Keratinocyte (primary cell): ENCODE measurements at regions not wholly inside any gene's neighbourhood (a gene's known extent, or its start where the extent isn't known, plus 50 kb on each side); places are given as distances from the start of the nearest gene placed in this dataset.

ENCODE experiments used
- DNase-seq: peaks from one replicate; pipeline ENCODE4 v3.0.0-alpha.2; 2011; ENCODE audit warnings: low read depth, missing footprints, low spot score
- FAIRE-seq: peaks from 2 replicates; lab custom pipeline; 2011; peaks lifted over from hg19 to GRCh38; lab: Jason Lieb, UNC
- H2AFZ ChIP-seq: 2 replicates; pipeline ENCODE4 v1.6.0; 2012; ENCODE audit warnings: low read length, control low read depth, inconsistent platforms; ENCODE audit not compliant: control insufficient read depth
- H3K27ac ChIP-seq: 2 replicates; pipeline ENCODE4 v1.5.1; 2011; ENCODE audit warnings: low read length; ENCODE audit not compliant: control insufficient read depth, insufficient read depth
- H3K27me3 ChIP-seq: 3 replicates; pipeline ENCODE4 v1.6.0; 2011; ENCODE audit warnings: low read length; ENCODE audit not compliant: control insufficient read depth, insufficient read depth; ENCODE audit errors: extremely low read depth
- H3K36me3 ChIP-seq, 2 experiments: 2 replicates in 1 of 2; 3 replicates in 1 of 2; pipeline ENCODE4 v1.5.1; 2011; ENCODE audit warnings: low read length in 2 of 2, mild to moderate bottlenecking in 1 of 2; ENCODE audit not compliant: control insufficient read depth in 2 of 2, insufficient read depth in 2 of 2; ENCODE audit errors: extremely low read depth in 1 of 2
- H3K4me1 ChIP-seq: 3 replicates; pipeline ENCODE4 v1.5.1; 2011; ENCODE audit warnings: low read length; ENCODE audit not compliant: control insufficient read depth, insufficient read depth; ENCODE audit errors: extremely low read depth
- H3K4me2 ChIP-seq: 3 replicates; pipeline ENCODE4 v1.6.0; 2011; ENCODE audit warnings: low read depth, low read length; ENCODE audit not compliant: control insufficient read depth, insufficient read depth; ENCODE audit errors: extremely low read depth
- H3K4me3 ChIP-seq, 3 experiments: fragments of 200-600 bp in 1 of 3; sonication (generic) in 1 of 3; 2 replicates in 2 of 3; 3 replicates in 1 of 3; pipeline ENCODE4 v1.5.1; 2011 to 2016; ENCODE audit warnings: low read length in 3 of 3, mild to moderate bottlenecking in 3 of 3, control low read depth in 2 of 3, inconsistent platforms in 1 of 3, low read depth in 1 of 3, mixed read lengths in 1 of 3, mixed run types in 1 of 3, moderate library complexity in 1 of 3; ENCODE audit not compliant: control insufficient read depth in 2 of 3, insufficient read depth in 2 of 3; ENCODE audit errors: extremely low read depth in 1 of 3
- H3K79me2 ChIP-seq: 2 replicates; pipeline ENCODE4 v1.6.0; 2012; ENCODE audit warnings: low read length; ENCODE audit not compliant: control insufficient read depth, insufficient read depth
- H3K9ac ChIP-seq: 3 replicates; pipeline ENCODE4 v1.6.0; 2011; ENCODE audit warnings: low read length; ENCODE audit not compliant: control insufficient read depth, insufficient read depth; ENCODE audit errors: extremely low read depth
- H3K9me1 ChIP-seq: 3 replicates; pipeline ENCODE4 v1.6.0; 2011; ENCODE audit warnings: low read length; ENCODE audit not compliant: control insufficient read depth, insufficient read depth; ENCODE audit errors: extremely low read depth
- H3K9me3 ChIP-seq: 2 replicates; pipeline ENCODE4 v1.5.1; 2012; ENCODE audit warnings: low read depth, low read length; ENCODE audit not compliant: control insufficient read depth
- H4K20me1 ChIP-seq: 3 replicates; pipeline ENCODE4 v1.6.0; 2011; ENCODE audit warnings: low read length; ENCODE audit not compliant: control insufficient read depth, insufficient read depth; ENCODE audit errors: extremely low read depth
- EZH2 ChIP-seq: IDR thresholded peaks from one replicate; pipeline ENCODE4 v1.6.1; 2012; ENCODE audit warnings: inconsistent platforms, mild to moderate bottlenecking, low read length, moderate library complexity
- dilution Hi-C: fragments of 300-500 bp; cut with MboI; formaldehyde crosslinking; loops from one replicate; pipeline ENCODE4 v1.7.0; 2020; ENCODE audit warnings: low sequenced_read_pairs; ENCODE audit not compliant: extremely low pct_ligation_motif_present
- TF ChIP-seq, protein P1 (sequence below), 3 experiments: IDR thresholded peaks in 1 of 3; conservative IDR thresholded peaks in 1 of 3; optimal IDR thresholded peaks in 1 of 3; 2 replicates in 2 of 3; 3 replicates in 1 of 3; pipeline versions ENCODE3 to v1.5.1; 2011; ENCODE audit warnings: low read length in 3 of 3, mild to moderate bottlenecking in 3 of 3, moderate library complexity in 2 of 3, control low read depth in 1 of 3, inconsistent platforms in 1 of 3; ENCODE audit not compliant: insufficient read depth in 2 of 3; ENCODE audit errors: extremely low read depth in 1 of 3

DNA sequence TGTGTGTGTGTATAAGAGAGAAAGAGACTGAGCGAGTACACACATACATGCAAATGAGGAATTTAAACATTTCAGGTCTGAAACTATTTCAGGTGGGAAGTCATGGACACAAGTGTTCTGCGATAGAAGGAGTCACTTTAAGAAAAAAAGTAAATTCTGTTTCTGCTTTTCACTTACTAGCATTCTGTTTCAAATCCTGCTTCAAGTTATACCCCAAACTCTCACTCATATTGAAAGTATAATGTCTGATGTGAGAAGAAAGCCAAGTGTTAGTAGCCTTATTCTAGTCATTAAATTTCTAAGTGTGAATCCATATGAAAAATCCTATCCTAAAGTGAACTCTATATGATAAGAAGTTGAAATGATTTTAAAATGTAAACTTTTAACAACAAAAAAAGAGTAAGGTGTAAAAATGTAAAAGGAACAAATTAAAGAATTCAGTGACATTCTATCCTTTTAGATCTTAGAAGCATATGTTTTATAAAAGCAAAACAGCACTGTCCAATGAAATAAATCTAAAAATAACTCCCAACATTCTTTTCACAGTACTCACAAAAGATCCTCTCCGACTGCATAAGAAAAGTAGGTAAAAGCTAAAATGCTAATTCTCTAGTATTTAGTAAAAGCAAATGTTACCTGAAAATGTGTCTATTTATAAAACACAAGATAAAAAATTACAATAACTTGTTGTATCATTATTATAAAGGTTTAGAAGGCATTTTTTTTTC lies 570.6 kb downstream of the ZEB2 start:
- no peak overlapping the region for H2AFZ ChIP-seq

DNA sequence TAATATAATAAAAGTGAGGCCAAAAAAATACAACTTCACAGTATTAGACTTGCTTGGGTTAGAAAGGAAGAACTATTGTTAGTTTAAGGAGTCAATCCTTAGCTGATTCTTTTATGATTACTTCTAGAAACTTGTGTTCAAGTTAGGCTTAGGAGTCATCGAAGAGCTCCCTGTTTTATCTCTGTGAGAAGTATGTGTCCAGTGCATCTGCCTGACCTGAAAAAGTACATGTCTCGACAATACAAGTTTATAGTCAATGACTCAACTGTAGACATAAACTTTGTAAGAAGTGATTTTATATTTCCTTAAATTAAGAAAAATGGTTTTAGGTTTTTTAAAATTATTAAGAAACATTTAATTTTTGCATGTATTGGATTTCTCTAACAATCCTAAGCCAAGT lies 571.2 kb downstream of the ZEB2 start:
- no peak overlapping the region for H2AFZ ChIP-seq
- H3K9ac ChIP-seq = no peak overlapping the region
- TF ChIP-seq EZH2 = no peak
- TF ChIP-seq, protein P1, sequence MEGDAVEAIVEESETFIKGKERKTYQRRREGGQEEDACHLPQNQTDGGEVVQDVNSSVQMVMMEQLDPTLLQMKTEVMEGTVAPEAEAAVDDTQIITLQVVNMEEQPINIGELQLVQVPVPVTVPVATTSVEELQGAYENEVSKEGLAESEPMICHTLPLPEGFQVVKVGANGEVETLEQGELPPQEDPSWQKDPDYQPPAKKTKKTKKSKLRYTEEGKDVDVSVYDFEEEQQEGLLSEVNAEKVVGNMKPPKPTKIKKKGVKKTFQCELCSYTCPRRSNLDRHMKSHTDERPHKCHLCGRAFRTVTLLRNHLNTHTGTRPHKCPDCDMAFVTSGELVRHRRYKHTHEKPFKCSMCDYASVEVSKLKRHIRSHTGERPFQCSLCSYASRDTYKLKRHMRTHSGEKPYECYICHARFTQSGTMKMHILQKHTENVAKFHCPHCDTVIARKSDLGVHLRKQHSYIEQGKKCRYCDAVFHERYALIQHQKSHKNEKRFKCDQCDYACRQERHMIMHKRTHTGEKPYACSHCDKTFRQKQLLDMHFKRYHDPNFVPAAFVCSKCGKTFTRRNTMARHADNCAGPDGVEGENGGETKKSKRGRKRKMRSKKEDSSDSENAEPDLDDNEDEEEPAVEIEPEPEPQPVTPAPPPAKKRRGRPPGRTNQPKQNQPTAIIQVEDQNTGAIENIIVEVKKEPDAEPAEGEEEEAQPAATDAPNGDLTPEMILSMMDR (optimal IDR thresholded peaks at IDR 0.05 in 1 of 3, IDR thresholded peaks at IDR 0.05 in 1 of 3, conservative IDR thresholded peaks at IDR 0.05 in 1 of 3; ENCODE audit: extremely low read depth in 1 of 3, insufficient read depth in 2 of 3, low read length in 3 of 3) = no peak
- no peak overlapping the region for H3K4me3 ChIP-seq
- no peaks in the 10 kb centered on the region for H3K27me3 ChIP-seq
- H3K36me3 ChIP-seq = no peaks in the 10 kb centered on the region
- H3K9me1 ChIP-seq = no peaks in the 10 kb centered on the region
- no peaks in the 10 kb centered on the region for H3K79me2 ChIP-seq
- H4K20me1 ChIP-seq = no peaks in the 10 kb centered on the region
- no peak overlapping the region for H3K4me2 ChIP-seq
- H3K4me1 ChIP-seq = no peaks in the 10 kb centered on the region
- H3K9me3 ChIP-seq = no peaks in the 10 kb centered on the region
- dilution Hi-C loops = no loop called here
- FAIRE-seq (no peak), DNase-seq (no peak)
- no peak overlapping the region for H3K27ac ChIP-seq

More for the DNA sequence above, 570.6 kb downstream of the ZEB2 start:
- Histone ChIP-seq H3K4me3 (no peak overlapping the region), H3K4me2 (no peak overlapping the region), H3K4me1 (no peaks in the 10 kb centered on the region), H3K9me3 (no peaks in the 10 kb centered on the region), H3K27ac (no peak overlapping the region), H3K9me1 (no peaks in the 10 kb centered on the region), H3K9ac (no peak overlapping the region), H3K79me2 (no peaks in the 10 kb centered on the region), H4K20me1 (no peaks in the 10 kb centered on the region), H3K27me3 (no peaks in the 10 kb centered on the region), H3K36me3 (no peaks in the 10 kb centered on the region)
- TF ChIP-seq, protein P1 (optimal IDR thresholded peaks at IDR 0.05 in 1 of 3, IDR thresholded peaks at IDR 0.05 in 1 of 3, conservative IDR thresholded peaks at IDR 0.05 in 1 of 3; ENCODE audit: extremely low read depth in 1 of 3, insufficient read depth in 2 of 3, low read length in 3 of 3) = no peak
- TF ChIP-seq EZH2 = no peak
- FAIRE-seq = no peak
- no peak for DNase-seq
- dilution Hi-C loops = no loop called here
